PC-3 (cell line): ENCODE measurements at regions not wholly inside any gene's neighbourhood (a gene's known extent, or its start where the extent isn't known, plus 50 kb on each side); places are given as distances from the start of the nearest gene placed in this dataset.

Experiments
- EZH2phosphoT487 ChIP-seq: fragments of 300-600 bp; sonication (generic); IDR thresholded peaks from 2 replicates; pipeline ENCODE4 v1.6.1; 2018; ENCODE audit warnings: mild to moderate bottlenecking, antibody characterized with exemption, low read length, borderline replicate concordance
- TF ChIP-seq, protein P1 (sequence below): fragments of 300-600 bp; sonication (generic); conservative IDR thresholded peaks from 2 replicates; pipeline ENCODE4 v1.5.1; 2017; ENCODE audit warnings: antibody characterized with exemption, low read depth, mild to moderate bottlenecking, low read length

DNA sequence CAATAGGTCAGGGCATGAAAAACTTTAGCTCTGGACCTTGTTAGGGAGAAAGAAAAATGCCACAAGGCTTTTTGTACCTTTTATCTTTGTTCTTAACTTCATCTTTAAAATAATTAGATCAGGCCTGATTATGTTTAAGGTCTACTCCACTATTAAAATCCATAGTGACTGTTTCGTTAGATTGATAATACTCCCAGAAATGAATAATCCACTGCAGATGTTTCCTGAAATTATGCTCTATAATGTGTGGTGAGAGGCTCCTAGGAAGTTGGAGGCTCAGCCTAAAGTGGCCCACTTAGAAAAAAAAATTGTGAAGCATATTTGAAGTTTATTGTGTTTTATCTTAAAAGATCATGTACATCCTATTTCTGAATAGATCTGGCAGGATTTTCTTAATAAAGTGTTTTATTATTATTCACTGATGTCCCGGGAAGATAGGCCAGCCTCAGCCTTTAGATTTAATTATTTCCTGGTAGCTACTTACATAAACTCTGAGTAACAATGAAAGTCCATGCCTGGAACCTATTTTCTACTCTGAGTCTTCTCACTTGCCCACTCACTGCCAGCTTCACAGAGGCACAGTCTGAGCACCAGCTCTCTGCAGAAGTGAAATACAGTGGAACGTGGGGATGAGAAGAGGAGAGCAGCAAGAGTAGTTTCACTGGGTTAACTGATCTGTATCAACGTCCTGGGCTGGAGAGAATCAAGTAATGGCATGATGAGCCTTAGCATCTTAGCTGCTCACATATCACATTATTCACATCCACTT lies 126.8 kb upstream of the TMEM170B start:
- TF ChIP-seq, protein P1, sequence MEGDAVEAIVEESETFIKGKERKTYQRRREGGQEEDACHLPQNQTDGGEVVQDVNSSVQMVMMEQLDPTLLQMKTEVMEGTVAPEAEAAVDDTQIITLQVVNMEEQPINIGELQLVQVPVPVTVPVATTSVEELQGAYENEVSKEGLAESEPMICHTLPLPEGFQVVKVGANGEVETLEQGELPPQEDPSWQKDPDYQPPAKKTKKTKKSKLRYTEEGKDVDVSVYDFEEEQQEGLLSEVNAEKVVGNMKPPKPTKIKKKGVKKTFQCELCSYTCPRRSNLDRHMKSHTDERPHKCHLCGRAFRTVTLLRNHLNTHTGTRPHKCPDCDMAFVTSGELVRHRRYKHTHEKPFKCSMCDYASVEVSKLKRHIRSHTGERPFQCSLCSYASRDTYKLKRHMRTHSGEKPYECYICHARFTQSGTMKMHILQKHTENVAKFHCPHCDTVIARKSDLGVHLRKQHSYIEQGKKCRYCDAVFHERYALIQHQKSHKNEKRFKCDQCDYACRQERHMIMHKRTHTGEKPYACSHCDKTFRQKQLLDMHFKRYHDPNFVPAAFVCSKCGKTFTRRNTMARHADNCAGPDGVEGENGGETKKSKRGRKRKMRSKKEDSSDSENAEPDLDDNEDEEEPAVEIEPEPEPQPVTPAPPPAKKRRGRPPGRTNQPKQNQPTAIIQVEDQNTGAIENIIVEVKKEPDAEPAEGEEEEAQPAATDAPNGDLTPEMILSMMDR: no peak
- no peak for TF ChIP-seq EZH2phosphoT487
